Liver (tissue), 8 donors: ENCODE measurements at regions not wholly inside any gene's neighbourhood (a gene's known extent, or its start where the extent isn't known, plus 50 kb on each side); places are given as distances from the start of the nearest gene placed in this dataset.

Experiments
- DNase-seq: peaks from one replicate; pipeline ENCODE4 v3.0.0-alpha.2; 2017; ENCODE audit warnings: low spot score
- H3K27ac ChIP-seq, 2 donors: one replicate each; pipeline ENCODE4 v1.7.0; 2013; ENCODE audit warnings: inconsistent platforms in 2 of 2, low read length in 2 of 2, control low read depth in 1 of 2, low read depth in 1 of 2, mild to moderate bottlenecking in 1 of 2
- H3K27me3 ChIP-seq, 4 donors: one replicate each; pipeline versions ENCODE4 v1.6.1 to v1.7.0; 2013; ENCODE audit warnings: low read length in 3 of 4, inconsistent platforms in 1 of 4, mild to moderate bottlenecking in 1 of 4, moderate library complexity in 1 of 4; ENCODE audit not compliant: control insufficient read depth in 4 of 4, insufficient read depth in 4 of 4
- H3K36me3 ChIP-seq, 4 donors: one replicate each; pipeline versions ENCODE4 v1.6.1 to v1.7.0; 2013; ENCODE audit warnings: low read length in 3 of 4, mild to moderate bottlenecking in 3 of 4, low read depth in 1 of 4, moderate library complexity in 1 of 4; ENCODE audit not compliant: control insufficient read depth in 4 of 4, insufficient read depth in 3 of 4
- H3K4me1 ChIP-seq, 4 donors: one replicate each; pipeline versions ENCODE4 v1.6.1 to v1.7.0; 2013; ENCODE audit warnings: low read length in 3 of 4, mild to moderate bottlenecking in 3 of 4, moderate library complexity in 1 of 4; ENCODE audit not compliant: control insufficient read depth in 4 of 4, insufficient read depth in 4 of 4
- H3K4me3 ChIP-seq, 3 donors: one replicate each; pipeline versions ENCODE4 v1.6.1 to v1.7.0; 2013; ENCODE audit warnings: low read length in 3 of 3, control low read depth in 1 of 3, low read depth in 1 of 3, mild to moderate bottlenecking in 1 of 3
- H3K9ac ChIP-seq, 2 donors: one replicate each; pipeline ENCODE4 v1.7.0; 2013; ENCODE audit warnings: low read length in 2 of 2, mild to moderate bottlenecking in 2 of 2, moderate library complexity in 2 of 2, control low read depth in 1 of 2, low read depth in 1 of 2
- H3K9me3 ChIP-seq, 4 donors: one replicate each; pipeline versions ENCODE4 v1.6.1 to v1.7.0; 2013; ENCODE audit warnings: low read length in 3 of 4; ENCODE audit not compliant: control insufficient read depth in 4 of 4
- EGR1 ChIP-seq, 2 donors: IDR thresholded peaks; 2 replicates each; pipeline ENCODE4 v1.6.1; 2016 to 2018; ENCODE audit warnings: antibody characterized with exemption in 2 of 2, low read depth in 2 of 2
- FOXA2 ChIP-seq: IDR thresholded peaks from 2 replicates; pipeline ENCODE4 v1.6.1; 2016; ENCODE audit warnings: antibody characterized with exemption
- GABPA ChIP-seq, 2 donors: IDR thresholded peaks in 1 of 2; conservative IDR thresholded peaks in 1 of 2; 2 replicates each; pipeline ENCODE4 v1.6.1; 2016; ENCODE audit warnings: antibody characterized with exemption in 2 of 2, mild to moderate bottlenecking in 1 of 2, moderate library complexity in 1 of 2
- JUND ChIP-seq, 2 donors: IDR thresholded peaks; 2 replicates each; pipeline ENCODE4 v1.6.1; 2016; ENCODE audit warnings: antibody characterized with exemption in 2 of 2
- MAX ChIP-seq: IDR thresholded peaks from 2 replicates; pipeline ENCODE4 v1.6.1; 2016; ENCODE audit warnings: antibody characterized with exemption
- NR2F2 ChIP-seq: IDR thresholded peaks from 2 replicates; pipeline ENCODE4 v1.6.1; 2016; ENCODE audit warnings: antibody characterized with exemption
- RXRA ChIP-seq, 2 donors: IDR thresholded peaks; 2 replicates each; pipeline ENCODE4 v1.6.1; 2017 to 2018; ENCODE audit warnings: antibody characterized with exemption in 2 of 2, mild to moderate bottlenecking in 1 of 2
- SP1 ChIP-seq: IDR thresholded peaks from 2 replicates; pipeline ENCODE4 v1.6.1; 2018; ENCODE audit warnings: antibody characterized with exemption, mild to moderate bottlenecking
- TAF1 ChIP-seq: conservative IDR thresholded peaks from 2 replicates; pipeline ENCODE4 v1.6.1; 2016; ENCODE audit warnings: antibody characterized with exemption, mild to moderate bottlenecking
- YY1 ChIP-seq: IDR thresholded peaks from 2 replicates; pipeline ENCODE4 v1.6.1; 2016; ENCODE audit warnings: antibody characterized with exemption, mild to moderate bottlenecking
- WGBS: extraction: QIAGEN DNeasy Blood & Tissue Kit; methylation state at CpG from one replicate; pipeline ENCODE4 v1.1.7; 2013; 5-methylcytosine and 5-hydroxymethylcytosine counted together
- TF ChIP-seq, protein P1 (sequence below): fragments of 150-350 bp; IDR thresholded peaks from 2 replicates; pipeline ENCODE4 v1.5.1; 2017; ENCODE audit warnings: improper control_type of control experiment, low read depth, low read length; ENCODE audit not compliant: missing input control
- TF ChIP-seq, protein P2 (sequence below): IDR thresholded peaks from 2 replicates; pipeline ENCODE4 v1.6.1; 2016; ENCODE audit warnings: antibody characterized with exemption, mild to moderate bottlenecking
- donor health status: healthy.
- donor health status: healthy.
- donor health status: healthy.
- donor health status: healthy.
- donor health status: healthy.

- no peaks in the 10 kb centered on the region for H3K27me3 ChIP-seq
- no peak overlapping the region for H3K4me3 ChIP-seq
- TF ChIP-seq GABPA (IDR thresholded peaks at IDR 0.05 in 1 of 2, conservative IDR thresholded peaks at IDR 0.05 in 1 of 2) (no peak), FOXA2 (no peak)
- TF ChIP-seq, protein P1, sequence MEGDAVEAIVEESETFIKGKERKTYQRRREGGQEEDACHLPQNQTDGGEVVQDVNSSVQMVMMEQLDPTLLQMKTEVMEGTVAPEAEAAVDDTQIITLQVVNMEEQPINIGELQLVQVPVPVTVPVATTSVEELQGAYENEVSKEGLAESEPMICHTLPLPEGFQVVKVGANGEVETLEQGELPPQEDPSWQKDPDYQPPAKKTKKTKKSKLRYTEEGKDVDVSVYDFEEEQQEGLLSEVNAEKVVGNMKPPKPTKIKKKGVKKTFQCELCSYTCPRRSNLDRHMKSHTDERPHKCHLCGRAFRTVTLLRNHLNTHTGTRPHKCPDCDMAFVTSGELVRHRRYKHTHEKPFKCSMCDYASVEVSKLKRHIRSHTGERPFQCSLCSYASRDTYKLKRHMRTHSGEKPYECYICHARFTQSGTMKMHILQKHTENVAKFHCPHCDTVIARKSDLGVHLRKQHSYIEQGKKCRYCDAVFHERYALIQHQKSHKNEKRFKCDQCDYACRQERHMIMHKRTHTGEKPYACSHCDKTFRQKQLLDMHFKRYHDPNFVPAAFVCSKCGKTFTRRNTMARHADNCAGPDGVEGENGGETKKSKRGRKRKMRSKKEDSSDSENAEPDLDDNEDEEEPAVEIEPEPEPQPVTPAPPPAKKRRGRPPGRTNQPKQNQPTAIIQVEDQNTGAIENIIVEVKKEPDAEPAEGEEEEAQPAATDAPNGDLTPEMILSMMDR = no peak
- WGBS = 93% methylated on average over 6 of the region's 6 CpGs
- H3K9me3 ChIP-seq = no peaks in the 10 kb centered on the region
- H3K36me3 ChIP-seq = no peaks in the 10 kb centered on the region
- no peaks in the 10 kb centered on the region for H3K4me1 ChIP-seq
- H3K27ac ChIP-seq = no peak overlapping the region
- H3K9ac ChIP-seq = no peak overlapping the region
- no peak for DNase-seq
Observed at GRCh38 chr15:81843757-81844407, 201.9 kb downstream of the MEX3B start.

DNA sequence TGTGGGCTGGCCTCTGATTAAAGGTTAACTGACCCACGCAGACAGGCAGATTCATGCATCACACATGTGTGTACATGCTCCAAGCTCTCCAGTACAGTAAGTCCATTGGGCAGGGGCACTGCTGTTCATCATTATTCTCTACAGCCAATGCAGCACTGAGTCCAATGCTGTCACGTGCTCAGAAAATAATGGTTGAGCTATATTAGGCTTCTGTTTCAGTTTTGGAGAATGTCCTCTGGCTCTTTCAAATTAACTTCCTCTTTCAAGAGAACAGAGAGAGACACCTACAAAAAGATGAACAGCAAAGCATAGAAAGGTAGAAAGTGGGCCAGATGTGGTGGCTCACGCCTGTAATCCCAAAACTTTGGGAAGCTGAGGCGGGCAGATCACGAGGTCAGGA, 202.6 kb downstream of the MEX3B start:
- Histone ChIP-seq H3K27ac (no peak overlapping the region), H3K9me3 (no peaks in the 10 kb centered on the region), H3K27me3 (no peaks in the 10 kb centered on the region), H3K9ac (no peak overlapping the region), H3K4me1 (no peaks in the 10 kb centered on the region), H3K4me3 (no peak overlapping the region), H3K36me3 (no peaks in the 10 kb centered on the region)
- 89% methylated on average over 5 of the region's 5 CpGs for WGBS
- DNase-seq = no peak
- no peak for TF ChIP-seq TAF1
- no peak for TF ChIP-seq YY1
- TF ChIP-seq FOXA2 = no peak
- TF ChIP-seq JUND (IDR thresholded peaks at IDR 0.05) = no peak
- TF ChIP-seq RXRA (IDR thresholded peaks at IDR 0.05) = no peak

DNA sequence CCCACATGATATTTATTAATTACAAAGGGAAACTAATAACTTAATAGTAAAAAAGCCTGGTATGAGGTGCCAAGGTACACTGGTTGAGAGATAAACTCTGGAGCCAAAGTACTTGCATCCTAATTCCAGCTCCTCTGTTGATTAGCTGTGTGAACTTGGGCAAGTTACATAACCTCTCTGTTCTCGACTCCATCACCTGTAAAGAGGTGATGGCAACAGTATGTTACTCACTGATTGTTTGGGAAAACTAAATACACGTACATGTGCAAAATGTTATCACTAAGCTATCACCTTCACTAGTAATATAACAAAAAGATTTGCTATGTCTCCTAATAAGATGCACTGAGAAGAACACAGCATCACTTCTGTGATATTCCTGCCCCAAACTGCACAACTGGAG, 206.4 kb downstream of the MEX3B start:
- no peak overlapping the region for H3K27ac ChIP-seq
- H3K4me1 ChIP-seq = no peaks in the 10 kb centered on the region
- H3K9me3 ChIP-seq = no peaks in the 10 kb centered on the region
- no peak overlapping the region for H3K9ac ChIP-seq
- no peaks in the 10 kb centered on the region for H3K27me3 ChIP-seq
- TF ChIP-seq NR2F2 (no peak), MAX (no peak), GABPA (IDR thresholded peaks at IDR 0.05 in 1 of 2, conservative IDR thresholded peaks at IDR 0.05 in 1 of 2) (no peak), TAF1 (no peak), SP1 (no peak), EGR1 (IDR thresholded peaks at IDR 0.05; ENCODE audit: low read depth in 2 of 2) (no peak)
- TF ChIP-seq, protein P2, sequence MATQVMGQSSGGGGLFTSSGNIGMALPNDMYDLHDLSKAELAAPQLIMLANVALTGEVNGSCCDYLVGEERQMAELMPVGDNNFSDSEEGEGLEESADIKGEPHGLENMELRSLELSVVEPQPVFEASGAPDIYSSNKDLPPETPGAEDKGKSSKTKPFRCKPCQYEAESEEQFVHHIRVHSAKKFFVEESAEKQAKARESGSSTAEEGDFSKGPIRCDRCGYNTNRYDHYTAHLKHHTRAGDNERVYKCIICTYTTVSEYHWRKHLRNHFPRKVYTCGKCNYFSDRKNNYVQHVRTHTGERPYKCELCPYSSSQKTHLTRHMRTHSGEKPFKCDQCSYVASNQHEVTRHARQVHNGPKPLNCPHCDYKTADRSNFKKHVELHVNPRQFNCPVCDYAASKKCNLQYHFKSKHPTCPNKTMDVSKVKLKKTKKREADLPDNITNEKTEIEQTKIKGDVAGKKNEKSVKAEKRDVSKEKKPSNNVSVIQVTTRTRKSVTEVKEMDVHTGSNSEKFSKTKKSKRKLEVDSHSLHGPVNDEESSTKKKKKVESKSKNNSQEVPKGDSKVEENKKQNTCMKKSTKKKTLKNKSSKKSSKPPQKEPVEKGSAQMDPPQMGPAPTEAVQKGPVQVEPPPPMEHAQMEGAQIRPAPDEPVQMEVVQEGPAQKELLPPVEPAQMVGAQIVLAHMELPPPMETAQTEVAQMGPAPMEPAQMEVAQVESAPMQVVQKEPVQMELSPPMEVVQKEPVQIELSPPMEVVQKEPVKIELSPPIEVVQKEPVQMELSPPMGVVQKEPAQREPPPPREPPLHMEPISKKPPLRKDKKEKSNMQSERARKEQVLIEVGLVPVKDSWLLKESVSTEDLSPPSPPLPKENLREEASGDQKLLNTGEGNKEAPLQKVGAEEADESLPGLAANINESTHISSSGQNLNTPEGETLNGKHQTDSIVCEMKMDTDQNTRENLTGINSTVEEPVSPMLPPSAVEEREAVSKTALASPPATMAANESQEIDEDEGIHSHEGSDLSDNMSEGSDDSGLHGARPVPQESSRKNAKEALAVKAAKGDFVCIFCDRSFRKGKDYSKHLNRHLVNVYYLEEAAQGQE = no peak
- no peak overlapping the region for H3K4me3 ChIP-seq
- 67% methylated on average over 2 of the region's 2 CpGs for WGBS
- H3K36me3 ChIP-seq = no peaks in the 10 kb centered on the region
- no peak for DNase-seq
